Chondrocyte (in vitro differentiated cells): ENCODE measurements at regions not wholly inside any gene's neighbourhood (a gene's known extent, or its start where the extent isn't known, plus 50 kb on each side); places are given as distances from the start of the nearest gene placed in this dataset.

Experiments
- DNase-seq: peaks from one replicate; pipeline ENCODE4 v3.0.0; 2021; ENCODE audit warnings: mixed read lengths, low spot score
- H3K27ac Mint-ChIP-seq: one replicate; pipeline ENCODE4 v1.8.0; 2021; ENCODE audit warnings: mild to moderate bottlenecking, moderate library complexity, mixed read lengths; ENCODE audit not compliant: unreplicated experiment
- H3K27me3 Mint-ChIP-seq: 2 replicates; pipeline ENCODE4 v1.8.0; 2021; ENCODE audit warnings: low read depth, mixed read lengths
- H3K36me3 Mint-ChIP-seq: 2 replicates; pipeline ENCODE4 v1.8.0; 2021; ENCODE audit warnings: low read depth, mixed read lengths
- H3K4me1 Mint-ChIP-seq: 2 replicates; pipeline ENCODE4 v1.8.0; 2021; ENCODE audit warnings: low read depth, mild to moderate bottlenecking, mixed read lengths
- H3K4me3 Mint-ChIP-seq: one replicate; pipeline ENCODE4 v1.8.0; 2021; ENCODE audit warnings: mild to moderate bottlenecking, moderate library complexity, mixed read lengths; ENCODE audit not compliant: unreplicated experiment
- H3K9me3 Mint-ChIP-seq: 2 replicates; pipeline ENCODE4 v1.8.0; 2021; ENCODE audit warnings: low read depth, mixed read lengths
- TF ChIP-seq, protein P1 (sequence below): fragments of 200-600 bp; sonication (generic); IDR thresholded peaks from 2 replicates; pipeline ENCODE4 v1.5.0; 2021; ENCODE audit warnings: antibody characterized with exemption, mild to moderate bottlenecking, moderate library complexity

DNA sequence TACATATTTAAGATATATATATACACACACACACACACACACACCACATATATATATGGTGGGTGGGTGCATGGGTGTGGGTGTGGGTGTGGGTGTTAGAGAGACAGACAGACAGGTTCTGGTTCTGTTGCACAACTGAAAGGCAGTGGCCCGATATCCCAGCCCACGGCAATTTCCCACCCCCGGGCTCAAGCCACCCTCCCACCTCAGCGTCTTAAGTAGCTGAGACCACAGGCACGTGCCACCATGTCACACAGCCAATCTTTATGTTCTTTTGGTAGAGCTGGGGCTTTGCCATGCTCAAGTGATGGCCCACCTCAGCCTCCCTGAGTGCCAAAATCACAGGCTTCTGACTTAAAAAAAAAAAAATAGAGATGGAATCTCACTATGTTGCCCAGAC, 417.8 kb upstream of the FOXG1 start:
- no peaks in the 10 kb centered on the region for H3K27me3 Mint-ChIP-seq
- H3K36me3 Mint-ChIP-seq, result no peaks in the 10 kb centered on the region
- TF ChIP-seq, protein P1, sequence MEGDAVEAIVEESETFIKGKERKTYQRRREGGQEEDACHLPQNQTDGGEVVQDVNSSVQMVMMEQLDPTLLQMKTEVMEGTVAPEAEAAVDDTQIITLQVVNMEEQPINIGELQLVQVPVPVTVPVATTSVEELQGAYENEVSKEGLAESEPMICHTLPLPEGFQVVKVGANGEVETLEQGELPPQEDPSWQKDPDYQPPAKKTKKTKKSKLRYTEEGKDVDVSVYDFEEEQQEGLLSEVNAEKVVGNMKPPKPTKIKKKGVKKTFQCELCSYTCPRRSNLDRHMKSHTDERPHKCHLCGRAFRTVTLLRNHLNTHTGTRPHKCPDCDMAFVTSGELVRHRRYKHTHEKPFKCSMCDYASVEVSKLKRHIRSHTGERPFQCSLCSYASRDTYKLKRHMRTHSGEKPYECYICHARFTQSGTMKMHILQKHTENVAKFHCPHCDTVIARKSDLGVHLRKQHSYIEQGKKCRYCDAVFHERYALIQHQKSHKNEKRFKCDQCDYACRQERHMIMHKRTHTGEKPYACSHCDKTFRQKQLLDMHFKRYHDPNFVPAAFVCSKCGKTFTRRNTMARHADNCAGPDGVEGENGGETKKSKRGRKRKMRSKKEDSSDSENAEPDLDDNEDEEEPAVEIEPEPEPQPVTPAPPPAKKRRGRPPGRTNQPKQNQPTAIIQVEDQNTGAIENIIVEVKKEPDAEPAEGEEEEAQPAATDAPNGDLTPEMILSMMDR, result no peak
- no peaks in the 10 kb centered on the region for H3K4me1 Mint-ChIP-seq
- DNase-seq, result no peak
- no peak overlapping the region for H3K4me3 Mint-ChIP-seq
- H3K9me3 Mint-ChIP-seq, result peaks cover 15% of the 10 kb centered on the region
- no peak overlapping the region for H3K27ac Mint-ChIP-seq

DNA sequence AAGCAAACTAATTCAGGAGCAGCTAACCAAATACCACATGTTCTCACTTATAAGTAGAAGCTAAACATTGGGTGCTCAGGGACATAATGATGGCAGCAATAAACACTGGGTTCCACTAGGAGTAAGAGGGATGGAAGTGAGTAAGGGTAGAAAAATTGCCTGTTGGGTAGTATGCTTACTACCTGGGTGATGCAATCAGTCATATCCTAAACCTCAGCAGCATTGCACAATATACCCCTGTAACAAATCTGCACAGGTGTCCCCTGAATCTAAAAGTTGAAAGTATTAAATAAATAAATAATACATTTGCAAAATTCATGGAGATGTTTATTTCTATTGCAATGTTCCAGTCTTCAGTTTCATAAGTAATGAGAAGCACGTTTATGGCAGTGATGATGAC, 409.8 kb upstream of the FOXG1 start:
- Mint-ChIP-seq H3K27me3 (no peaks in the 10 kb centered on the region), H3K4me3 (no peak overlapping the region), H3K27ac (no peak overlapping the region), H3K9me3 (peaks cover 31% of the 10 kb centered on the region), H3K4me1 (no peaks in the 10 kb centered on the region), H3K36me3 (peaks cover 2% of the 10 kb centered on the region)
- TF ChIP-seq, protein P1, result no peak
- no peak for DNase-seq

DNA sequence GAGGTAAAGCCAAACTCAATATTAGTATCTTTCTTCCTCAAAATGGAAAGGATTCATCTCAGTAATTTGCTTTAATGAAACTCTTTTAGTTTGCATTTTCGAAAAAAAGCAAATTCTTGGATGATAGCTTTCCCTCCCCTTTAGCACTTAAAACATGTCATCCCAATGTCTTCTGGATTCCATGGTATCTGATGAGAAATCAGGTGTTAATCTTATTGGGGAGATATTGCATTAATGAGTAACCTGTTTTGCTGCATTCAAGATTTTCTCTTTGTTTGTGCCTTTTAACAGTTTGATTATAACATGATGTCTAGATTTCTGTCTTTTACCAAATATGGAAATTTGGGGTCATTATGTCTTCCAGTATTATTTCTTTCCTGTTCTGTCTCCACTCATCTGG, 405.1 kb upstream of the FOXG1 start:
- Mint-ChIP-seq H3K4me3 (no peak overlapping the region), H3K27ac (no peak overlapping the region), H3K4me1 (no peaks in the 10 kb centered on the region), H3K36me3 (peaks cover 5% of the 10 kb centered on the region), H3K27me3 (no peaks in the 10 kb centered on the region), H3K9me3 (peaks cover 45% of the 10 kb centered on the region)
- DNase-seq, result no peak
- TF ChIP-seq, protein P1, result no peak

DNA sequence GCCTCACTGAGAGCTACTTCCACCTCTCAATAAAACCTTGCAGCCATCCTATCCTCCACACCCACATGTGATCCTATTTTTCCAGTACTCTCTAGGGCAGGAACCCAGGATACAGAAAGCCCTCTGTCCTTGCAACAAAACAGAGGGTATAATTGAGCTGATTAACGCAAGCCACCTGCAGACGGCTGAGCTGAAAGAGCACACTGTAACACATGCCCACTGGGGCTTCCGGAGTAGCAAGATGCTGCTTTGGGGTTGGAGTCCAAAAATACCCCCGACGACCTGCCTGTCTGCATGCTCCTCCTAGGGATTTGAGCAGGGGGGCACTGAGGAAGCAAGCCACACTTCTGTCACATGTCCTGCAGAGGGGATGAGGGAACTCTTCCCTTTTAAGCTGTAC, 401.1 kb upstream of the FOXG1 start:
- Mint-ChIP-seq H3K36me3 (peaks cover 7% of the 10 kb centered on the region), H3K27me3 (no peaks in the 10 kb centered on the region), H3K4me1 (peaks cover 3% of the 10 kb centered on the region), H3K4me3 (no peak overlapping the region), H3K9me3 (peaks cover 31% of the 10 kb centered on the region), H3K27ac (no peak overlapping the region)
- TF ChIP-seq, protein P1, result no peak
- no peak for DNase-seq

DNA sequence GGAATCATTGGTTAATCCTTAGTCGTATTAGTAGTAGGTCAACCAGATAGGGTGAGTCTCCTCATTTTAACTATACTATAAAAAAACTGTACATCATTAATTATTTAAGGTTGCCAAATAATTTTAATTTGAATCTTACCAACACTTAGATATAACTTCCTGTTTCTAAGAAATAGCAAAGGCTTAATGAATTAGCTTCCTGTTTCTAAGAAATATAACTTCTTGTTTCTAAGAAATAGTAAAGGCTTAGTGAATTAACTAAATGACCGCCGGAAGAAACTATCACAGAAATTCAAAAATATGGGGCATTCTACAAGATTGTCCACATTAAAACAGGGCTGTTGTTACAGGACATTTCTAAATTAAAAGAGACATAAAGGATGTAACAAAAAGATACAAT, 392.9 kb upstream of the FOXG1 start:
- no peak overlapping the region for H3K4me3 Mint-ChIP-seq
- H3K9me3 Mint-ChIP-seq, result peaks cover 9% of the 10 kb centered on the region
- no peaks in the 10 kb centered on the region for H3K27me3 Mint-ChIP-seq
- no peak for DNase-seq
- no peak overlapping the region for H3K27ac Mint-ChIP-seq
- no peaks in the 10 kb centered on the region for H3K4me1 Mint-ChIP-seq
- TF ChIP-seq, protein P1, result no peak
- H3K36me3 Mint-ChIP-seq, result peaks cover 2% of the 10 kb centered on the region
